RWPE1 (cell line): ENCODE measurements at regions not wholly inside any gene's neighbourhood (a gene's known extent, or its start where the extent isn't known, plus 50 kb on each side); places are given as distances from the start of the nearest gene placed in this dataset.
"Not testable (repeated sequence)": the region's sequence is repeated elsewhere in the genome, so short reads cannot be mapped to it uniquely, and the experiment has no call there.

Source experiments
- CTCF ChIA-PET: fragments of 350-600 bp; sonication (Branson Sonifier 250); formaldehyde crosslinking; extraction: SDS; loops from one replicate; lab custom pipeline; 2021; lab: Yijun Ruan, JAX
- POLR2A ChIA-PET: fragments of 400-600 bp; formaldehyde crosslinking; extraction: SDS; loops from one replicate; lab custom pipeline; 2020; ENCODE audit warnings: antibody characterized with exemption; ENCODE audit not compliant: low non-redundant PET; lab: Yijun Ruan, JAX
- DNase-seq: peaks from one replicate; pipeline ENCODE4 v3.0.0; 2012; ENCODE audit warnings: low spot score
- H3K27ac ChIP-seq: fragments of 450-650 bp; 2 replicates; pipeline ENCODE4 v1.5.1; 2017
- CTCF ChIP-seq: fragments of 450-650 bp; conservative IDR thresholded peaks from 2 replicates; pipeline ENCODE4 v1.5.1; 2017; ENCODE audit warnings: low read depth, mild to moderate bottlenecking

GRCh38 chr11:82406611-82407010 is 327.1 kb downstream of the FAM181B start:
- TF ChIP-seq CTCF = no peak
- ChIA-PET POLR2A (no interaction called here), CTCF (no interaction called here)
- no peak overlapping the region for H3K27ac ChIP-seq
- no peak for DNase-seq

DNA sequence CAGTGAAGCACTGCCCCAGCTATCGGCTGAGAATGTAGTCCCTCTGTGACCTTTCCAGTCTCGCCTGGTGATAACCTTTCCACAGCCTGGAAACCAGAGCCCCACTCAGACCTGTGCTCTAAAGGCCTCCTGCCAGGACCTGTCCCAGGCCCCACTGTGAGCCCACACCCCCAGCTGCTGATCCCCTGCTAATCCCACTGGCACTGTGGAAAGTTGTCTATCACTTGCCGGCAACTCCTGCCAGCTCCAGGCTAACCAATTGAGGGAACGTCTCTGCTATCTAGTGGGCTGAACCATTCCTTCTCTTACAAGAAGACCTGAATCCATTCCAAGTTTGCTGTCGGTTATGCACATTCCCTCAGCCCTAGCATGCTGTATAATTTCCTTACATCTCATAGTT is 328.2 kb downstream of the FAM181B start:
- ChIA-PET POLR2A (no interaction called here), CTCF (no interaction called here)
- H3K27ac ChIP-seq = no peak overlapping the region
- no peak for DNase-seq
- no peak for TF ChIP-seq CTCF

- TF ChIP-seq CTCF = no peak
- H3K27ac ChIP-seq = no peak overlapping the region
- CTCF ChIA-PET = no interaction called here
- POLR2A ChIA-PET = no interaction called here
- DNase-seq = no peak
These were observed 328.7 kb downstream of the FAM181B start for GRCh38 chr11:82404981-82405380.

DNA sequence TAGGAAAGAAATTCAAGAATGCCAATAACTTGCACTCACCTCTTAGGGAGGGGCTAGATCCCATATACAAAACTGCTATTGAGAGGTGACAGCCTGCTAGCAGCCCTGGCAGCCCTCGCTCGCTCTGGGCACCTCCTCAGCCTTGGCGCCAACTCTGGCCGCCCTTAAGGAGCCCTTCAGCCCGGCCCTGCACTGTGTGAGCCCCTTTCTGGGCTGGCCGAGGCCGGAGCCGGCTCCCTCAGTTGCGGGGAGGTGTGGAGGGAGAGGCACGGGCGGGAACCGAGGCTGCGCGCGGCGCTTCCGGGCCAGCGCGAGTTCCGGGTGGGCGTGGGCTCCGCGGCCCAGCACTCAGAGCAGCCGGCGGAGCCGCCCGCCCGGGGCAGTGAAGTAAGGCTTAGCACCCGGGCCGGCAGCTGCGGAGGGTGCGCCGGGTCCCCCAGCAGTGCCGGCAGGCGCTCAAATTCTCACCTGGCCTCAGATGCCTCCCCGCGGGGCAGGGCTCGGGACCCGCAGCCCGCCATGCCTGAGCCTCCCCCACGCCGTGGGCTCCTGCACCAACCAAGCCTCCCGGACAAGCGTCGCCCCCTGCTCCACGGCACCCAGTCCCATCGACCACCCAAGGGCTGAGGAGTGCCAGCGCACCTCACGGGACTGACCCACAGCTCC is 329.9 kb downstream of the FAM181B start:
- no peak overlapping the region for H3K27ac ChIP-seq
- POLR2A ChIA-PET = no interaction called here
- no peak for DNase-seq
- no peak for TF ChIP-seq CTCF
- CTCF ChIA-PET = no interaction called here

DNA sequence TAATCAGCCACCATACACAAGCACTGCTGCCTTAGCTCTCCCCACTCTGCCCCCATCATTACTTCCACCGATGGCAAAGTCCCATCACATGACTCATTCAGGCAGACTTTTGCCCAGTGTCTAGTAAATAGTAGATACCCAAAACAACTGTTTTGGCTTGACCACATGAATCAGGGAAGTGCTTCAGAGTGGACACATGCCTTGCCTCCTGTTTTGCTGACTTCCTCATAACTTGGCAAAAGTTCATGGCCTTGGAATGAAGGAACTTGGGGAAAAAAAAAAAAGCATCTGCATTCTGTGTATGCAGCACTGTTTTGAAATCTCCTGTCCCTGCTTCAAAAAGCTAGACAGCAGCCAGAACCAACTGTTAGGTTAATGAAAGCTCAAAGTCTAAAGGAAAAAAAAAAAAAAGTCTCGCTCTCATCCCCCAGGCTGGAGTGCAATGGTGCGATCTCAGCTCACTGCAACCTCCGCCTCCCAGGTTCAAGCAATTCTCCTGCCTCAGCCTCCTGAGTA is 335.3 kb downstream of the FAM181B start:
- H3K27ac ChIP-seq = no peak overlapping the region
- no peak for TF ChIP-seq CTCF
- POLR2A ChIA-PET = no interaction called here
- no peak for DNase-seq
- CTCF ChIA-PET = interaction anchor here (0.7 kb wide), 1 partner anchor 360 kb away, joined by 5 read pairs; no protein-coding TSS in a partner anchor

- DNase-seq, POLR2A ChIA-PET, H3K27ac ChIP-seq, CTCF ChIA-PET: not testable (repeated sequence)
These were observed 337.0 kb downstream of the FAM181B start for GRCh38 chr11:82396639-82397038.

DNA sequence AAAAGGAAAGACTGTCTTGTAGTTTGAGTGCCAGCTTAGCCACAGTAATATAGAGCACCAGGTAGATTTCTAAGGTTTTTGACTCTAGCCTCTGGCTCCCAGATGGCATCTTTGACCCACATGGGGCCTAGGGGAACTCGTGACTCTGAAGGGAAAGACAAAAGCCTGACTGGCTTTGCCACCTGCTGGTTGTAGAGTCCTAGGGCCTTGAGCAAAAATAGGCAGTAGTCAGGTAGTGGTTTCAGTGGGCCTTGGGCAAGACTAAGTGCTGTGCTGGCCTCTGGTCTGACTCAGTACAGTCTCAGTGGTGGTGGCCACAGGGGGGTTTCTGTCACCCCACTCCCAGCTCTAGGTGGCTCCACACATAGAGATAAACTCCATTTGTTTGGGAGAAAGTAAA is 349.4 kb downstream of the FAM181B start:
- no peak overlapping the region for H3K27ac ChIP-seq
- no peak for TF ChIP-seq CTCF
- ChIA-PET CTCF (no interaction called here), POLR2A (no interaction called here)
- DNase-seq = no peak
